ENCODE measurements at regions not wholly inside any gene's neighbourhood (a gene's known extent, or its start where the extent isn't known, plus 50 kb on each side); places are given as distances from the start of the nearest gene placed in this dataset.

GRCh38 chr6:155996151-155996550 is 540.5 kb upstream of the NOX3 start:
- 84 to 96% (median 93%) methylated on average over 1 of the region's 1 CpG for WGBS, 5 donors
- H3K4me1 ChIP-seq, result no peaks in the 10 kb centered on the region
- no peaks in the 10 kb centered on the region for H3K36me3 ChIP-seq
- H3K27ac ChIP-seq, result no peak overlapping the region
- H3K4me3 ChIP-seq, result no peak overlapping the region
- no peaks in the 10 kb centered on the region for H3K27me3 ChIP-seq
- TF ChIP-seq, protein P1, sequence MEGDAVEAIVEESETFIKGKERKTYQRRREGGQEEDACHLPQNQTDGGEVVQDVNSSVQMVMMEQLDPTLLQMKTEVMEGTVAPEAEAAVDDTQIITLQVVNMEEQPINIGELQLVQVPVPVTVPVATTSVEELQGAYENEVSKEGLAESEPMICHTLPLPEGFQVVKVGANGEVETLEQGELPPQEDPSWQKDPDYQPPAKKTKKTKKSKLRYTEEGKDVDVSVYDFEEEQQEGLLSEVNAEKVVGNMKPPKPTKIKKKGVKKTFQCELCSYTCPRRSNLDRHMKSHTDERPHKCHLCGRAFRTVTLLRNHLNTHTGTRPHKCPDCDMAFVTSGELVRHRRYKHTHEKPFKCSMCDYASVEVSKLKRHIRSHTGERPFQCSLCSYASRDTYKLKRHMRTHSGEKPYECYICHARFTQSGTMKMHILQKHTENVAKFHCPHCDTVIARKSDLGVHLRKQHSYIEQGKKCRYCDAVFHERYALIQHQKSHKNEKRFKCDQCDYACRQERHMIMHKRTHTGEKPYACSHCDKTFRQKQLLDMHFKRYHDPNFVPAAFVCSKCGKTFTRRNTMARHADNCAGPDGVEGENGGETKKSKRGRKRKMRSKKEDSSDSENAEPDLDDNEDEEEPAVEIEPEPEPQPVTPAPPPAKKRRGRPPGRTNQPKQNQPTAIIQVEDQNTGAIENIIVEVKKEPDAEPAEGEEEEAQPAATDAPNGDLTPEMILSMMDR (IDR thresholded peaks at IDR 0.05), result no peak
- no peak for TF ChIP-seq EP300 (IDR thresholded peaks at IDR 0.05)
- no peak for TF ChIP-seq POLR2AphosphoS5 (IDR thresholded peaks at IDR 0.05)
- no peak for TF ChIP-seq POLR2A (IDR thresholded peaks at IDR 0.05)
- H3K9me3 ChIP-seq, result no peaks in the 10 kb centered on the region
- no peak for DNase-seq
- intact Hi-C loops (cut with DNase I; ENCODE audit: low total_unique reads), result no loop called here

DNA sequence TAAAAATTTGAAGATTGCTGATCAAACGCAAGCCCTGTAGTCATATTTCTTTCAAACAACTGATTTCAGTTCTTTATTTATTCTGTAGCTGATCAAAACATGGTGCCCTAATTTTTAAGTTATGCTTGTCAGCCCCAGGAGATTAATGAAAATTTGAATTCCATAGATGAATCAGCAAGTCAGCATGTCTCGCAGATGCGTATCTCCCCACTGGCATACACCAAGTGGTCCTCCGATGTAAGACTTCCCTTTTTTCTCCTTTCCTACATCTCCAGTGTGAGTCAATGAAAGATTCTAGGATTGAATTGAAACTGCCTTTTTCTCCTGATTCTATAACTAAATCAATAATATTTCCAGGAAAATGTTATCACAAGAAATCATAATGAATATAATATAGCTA is 539.6 kb upstream of the NOX3 start:
- no peaks in the 10 kb centered on the region for H3K27me3 ChIP-seq
- TF ChIP-seq POLR2AphosphoS5 (IDR thresholded peaks at IDR 0.05), result no peak
- no peak for TF ChIP-seq POLR2A (IDR thresholded peaks at IDR 0.05)
- TF ChIP-seq EP300 (IDR thresholded peaks at IDR 0.05), result no peak
- TF ChIP-seq, protein P1 (IDR thresholded peaks at IDR 0.05), result no peak
- no peak overlapping the region for H3K27ac ChIP-seq
- no peak for DNase-seq
- H3K4me1 ChIP-seq, result no peaks in the 10 kb centered on the region
- intact Hi-C loops (cut with DNase I; ENCODE audit: low total_unique reads), result no loop called here
- no peaks in the 10 kb centered on the region for H3K36me3 ChIP-seq
- H3K4me3 ChIP-seq, result no peak overlapping the region
- 87 to 94% (median 92%) methylated on average over 4 of the region's 4 CpGs for WGBS, 5 donors
- no peaks in the 10 kb centered on the region for H3K9me3 ChIP-seq

DNA sequence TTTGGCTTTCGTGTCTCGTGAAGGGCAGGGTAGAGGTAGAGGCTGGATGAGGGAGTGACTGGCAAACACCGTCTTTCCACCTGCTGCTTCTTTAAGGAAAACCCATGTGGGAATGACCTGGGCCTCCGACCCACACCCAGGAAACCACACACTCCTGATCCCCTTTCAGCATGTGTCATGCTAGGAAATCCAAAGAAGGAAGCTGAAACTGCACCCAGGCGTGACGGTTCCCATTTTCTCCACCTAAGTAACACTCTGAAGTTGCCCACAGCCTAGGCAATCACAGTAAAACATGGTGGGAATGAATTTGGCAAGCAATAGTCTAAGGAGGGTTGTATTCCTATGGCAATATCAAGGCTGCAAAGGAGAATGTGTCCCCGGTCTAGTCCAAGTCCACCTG is 538.4 kb upstream of the NOX3 start:
- H3K9me3 ChIP-seq, result no peaks in the 10 kb centered on the region
- TF ChIP-seq POLR2A (IDR thresholded peaks at IDR 0.05) (no peak), EP300 (IDR thresholded peaks at IDR 0.05) (no peak), POLR2AphosphoS5 (IDR thresholded peaks at IDR 0.05) (no peak)
- TF ChIP-seq, protein P1 (IDR thresholded peaks at IDR 0.05), result no peak
- no peaks in the 10 kb centered on the region for H3K4me1 ChIP-seq
- H3K27ac ChIP-seq, result no peak overlapping the region
- H3K36me3 ChIP-seq, result no peaks in the 10 kb centered on the region
- DNase-seq, result no peak
- 87 to 92% (median 89%) methylated on average over 7 of the region's 7 CpGs for WGBS, 5 donors
- H3K4me3 ChIP-seq, result no peak overlapping the region
- no peaks in the 10 kb centered on the region for H3K27me3 ChIP-seq
- intact Hi-C loops (cut with DNase I; ENCODE audit: low total_unique reads), result no loop called here

DNA sequence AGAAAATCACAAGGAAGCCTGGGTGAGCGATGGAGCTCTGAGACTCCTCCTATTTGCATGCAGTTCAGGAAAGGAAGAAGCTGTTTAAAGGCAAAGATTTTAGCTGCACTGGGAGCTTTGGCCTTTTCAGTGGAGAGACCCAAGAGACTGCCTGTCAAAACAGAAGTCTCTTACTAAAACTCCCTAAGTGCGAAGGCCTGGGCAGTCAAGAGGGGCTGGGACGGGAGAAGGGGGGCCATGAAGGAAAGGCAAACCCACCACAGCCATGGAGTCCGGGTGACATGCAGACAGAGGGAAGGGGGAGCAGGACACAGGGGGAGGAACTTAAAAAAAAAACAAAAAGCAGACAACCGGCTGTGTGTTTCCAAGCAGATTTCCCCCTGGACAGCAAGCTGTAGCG is 537.6 kb upstream of the NOX3 start:
- no peak for TF ChIP-seq POLR2AphosphoS5 (IDR thresholded peaks at IDR 0.05)
- TF ChIP-seq EP300 (IDR thresholded peaks at IDR 0.05), result no peak
- TF ChIP-seq, protein P1 (IDR thresholded peaks at IDR 0.05), result no peak
- no peak for TF ChIP-seq POLR2A (IDR thresholded peaks at IDR 0.05)
- Histone ChIP-seq H3K27ac (no peak overlapping the region), H3K4me3 (no peak overlapping the region), H3K27me3 (no peaks in the 10 kb centered on the region), H3K4me1 (no peaks in the 10 kb centered on the region), H3K36me3 (no peaks in the 10 kb centered on the region), H3K9me3 (no peaks in the 10 kb centered on the region)
- intact Hi-C loops (cut with DNase I; ENCODE audit: low total_unique reads), result no loop called here
- peak in 1 of 2 donors; percentile 33 for DNase-seq
- WGBS, 5 donors, result 63 to 87% (median 83%) methylated on average over 6 of the region's 6 CpGs

Measured in stomach (tissue), 8 donors.